ENCODE measurements at regions not wholly inside any gene's neighbourhood (a gene's known extent, or its start where the extent isn't known, plus 50 kb on each side); places are given as distances from the start of the nearest gene placed in this dataset.

GRCh38 chr5:147176422-147176821 lies 58.4 kb upstream of the STK32A start:
- intact Hi-C loops (cut with micrococcal nuclease): no loop called here
- Mint-ChIP-seq H3K9me3 (no peaks in the 10 kb centered on the region), H3K4me1 (ENCODE audit: low read depth) (no peaks in the 10 kb centered on the region), H3K27me3 (no peaks in the 10 kb centered on the region), H3K27ac (no peak overlapping the region), H3K4me3 (no peak overlapping the region), H3K36me3 (ENCODE audit: low read depth) (no peaks in the 10 kb centered on the region)

- no peaks in the 10 kb centered on the region for H3K9me3 Mint-ChIP-seq
- no peaks in the 10 kb centered on the region for H3K27me3 Mint-ChIP-seq
- no peaks in the 10 kb centered on the region for H3K4me1 Mint-ChIP-seq (ENCODE audit: low read depth)
- no peak overlapping the region for H3K4me3 Mint-ChIP-seq
- intact Hi-C loops (cut with micrococcal nuclease): no loop called here
- no peak overlapping the region for H3K27ac Mint-ChIP-seq
- no peaks in the 10 kb centered on the region for H3K36me3 Mint-ChIP-seq (ENCODE audit: low read depth)
Observed at GRCh38 chr5:147177125-147177840, 57.5 kb upstream of the STK32A start.

- H3K36me3 Mint-ChIP-seq (ENCODE audit: low read depth): no peaks in the 10 kb centered on the region
- H3K9me3 Mint-ChIP-seq: no peaks in the 10 kb centered on the region
- no peaks in the 10 kb centered on the region for H3K4me1 Mint-ChIP-seq (ENCODE audit: low read depth)
- no peak overlapping the region for H3K27ac Mint-ChIP-seq
- intact Hi-C loops (cut with micrococcal nuclease): no loop called here
- H3K4me3 Mint-ChIP-seq: no peak overlapping the region
- H3K27me3 Mint-ChIP-seq: no peaks in the 10 kb centered on the region
Observed at GRCh38 chr5:147179562-147180147, 55.2 kb upstream of the STK32A start.

GRCh38 chr5:147180751-147181150 lies 54.1 kb upstream of the STK32A start:
- Mint-ChIP-seq H3K4me3 (no peak overlapping the region), H3K27ac (no peak overlapping the region), H3K4me1 (ENCODE audit: low read depth) (no peaks in the 10 kb centered on the region), H3K9me3 (no peaks in the 10 kb centered on the region), H3K36me3 (ENCODE audit: low read depth) (no peaks in the 10 kb centered on the region), H3K27me3 (no peaks in the 10 kb centered on the region)
- intact Hi-C loops (cut with micrococcal nuclease): no loop called here
